Astrocyte (in vitro differentiated cells and primary cell): ENCODE measurements at regions not wholly inside any gene's neighbourhood (a gene's known extent, or its start where the extent isn't known, plus 50 kb on each side); places are given as distances from the start of the nearest gene placed in this dataset.

Experiments
- CTCF ChIP-seq: IDR thresholded peaks from 2 replicates; pipeline ENCODE4 v1.5.1; 2011; ENCODE audit warnings: low read depth, mild to moderate bottlenecking, inconsistent platforms, low read length, moderate library complexity; ENCODE audit not compliant: insufficient read depth
- EZH2 ChIP-seq: IDR thresholded peaks from 2 replicates; pipeline ENCODE4 v1.6.1; 2012; ENCODE audit warnings: mild to moderate bottlenecking, low read length, inconsistent platforms; ENCODE audit not compliant: insufficient read depth

- no peak for TF ChIP-seq CTCF
- TF ChIP-seq EZH2, result no peak
Observed at GRCh38 chr17:31588034-31588433, 196.6 kb downstream of the RAB11FIP4 start.
